Caco-2 (cell line): ENCODE measurements at regions not wholly inside any gene's neighbourhood (a gene's known extent, or its start where the extent isn't known, plus 50 kb on each side); places are given as distances from the start of the nearest gene placed in this dataset.

Experiments used
- BruUV-seq: library from RNA; stranded (reverse); fragments of 400-500 nt; replicated peaks from 2 replicates; lab custom pipeline; 2021; lab: Mats Ljungman, UMichigan
- CTCF ChIA-PET: fragments of 300-600 bp; sonication (Branson Sonifier 250); formaldehyde crosslinking; loops from one replicate; lab custom pipeline; 2022; ENCODE audit warnings: antibody characterized with exemption; lab: Charles Lee
- POLR2A ChIA-PET: fragments of 300-600 bp; sonication (Branson Sonifier 250); formaldehyde crosslinking; loops from one replicate; lab custom pipeline; 2022; ENCODE audit warnings: antibody characterized with exemption; lab: Charles Lee
- DNase-seq, 2 experiments: peaks; one replicate each; pipeline versions ENCODE4 v3.0.0 to v3.0.0-alpha.2; 2020 to 2022
- H3K27me3 ChIP-seq: replicated peaks from 2 replicates; pipeline ENCODE4 v1.6.0; 2011; ENCODE audit warnings: low read length; ENCODE audit not compliant: control insufficient read depth, insufficient read depth
- H3K36me3 ChIP-seq: 2 replicates; pipeline ENCODE4 v1.5.1; 2011; ENCODE audit warnings: low read length; ENCODE audit not compliant: control insufficient read depth, insufficient read depth
- H3K4me1 ChIP-seq: fragments of 250-450 bp; sonication (Bioruptor Pico); 2 replicates; pipeline ENCODE4 v1.5.1; 2020; ENCODE audit warnings: mild to moderate bottlenecking
- H3K4me3 ChIP-seq: 2 replicates; pipeline ENCODE4 v1.5.1; 2011; ENCODE audit warnings: low read depth, mild to moderate bottlenecking, control low read depth, low read length
- H3K9me3 ChIP-seq: fragments of 250-450 bp; sonication (Bioruptor Pico); 2 replicates; pipeline ENCODE4 v1.5.1; 2020; ENCODE audit warnings: mild to moderate bottlenecking, moderate library complexity
- H3K27ac Mint-ChIP-seq: one replicate; pipeline ENCODE4 v1.8.0; 2022; ENCODE audit warnings: mixed read lengths; ENCODE audit not compliant: unreplicated experiment
- H3K27me3 Mint-ChIP-seq: one replicate; pipeline ENCODE4 v1.8.0; 2022; ENCODE audit warnings: mixed read lengths; ENCODE audit not compliant: insufficient read depth, unreplicated experiment
- H3K36me3 Mint-ChIP-seq: one replicate; pipeline ENCODE4 v1.8.0; 2022; ENCODE audit warnings: mild to moderate bottlenecking, mixed read lengths; ENCODE audit not compliant: insufficient read depth, unreplicated experiment
- H3K4me1 Mint-ChIP-seq: one replicate; pipeline ENCODE4 v1.8.0; 2022; ENCODE audit warnings: low read depth, mixed read lengths; ENCODE audit not compliant: unreplicated experiment
- H3K4me3 Mint-ChIP-seq: one replicate; pipeline ENCODE4 v1.8.0; 2022; ENCODE audit warnings: mild to moderate bottlenecking, moderate library complexity, mixed read lengths; ENCODE audit not compliant: unreplicated experiment
- H3K9me3 Mint-ChIP-seq: one replicate; pipeline ENCODE4 v1.8.0; 2022; ENCODE audit warnings: mixed read lengths; ENCODE audit not compliant: unreplicated experiment
- intact Hi-C: fragments of 100-400 bp; cut with micrococcal nuclease; formaldehyde crosslinking; loops from one replicate; pipeline ENCODE4 v1.10.0; 2022; ENCODE audit not compliant: unreplicated experiment
- TF ChIP-seq, protein P1 (sequence below), 2 experiments: fragments of 200-600 bp in 1 of 2; IDR thresholded peaks; 1 replicate in 1 of 2; 2 replicates in 1 of 2; pipeline versions ENCODE4 v1.5.1 to v1.8.0; 2011 to 2022; ENCODE audit warnings: antibody characterized with exemption in 1 of 2, control low read depth in 1 of 2, inconsistent platforms in 1 of 2, low read depth in 1 of 2, low read length in 1 of 2, mild to moderate bottlenecking in 1 of 2, moderate library complexity in 1 of 2; ENCODE audit not compliant: insufficient read depth in 1 of 2, severe bottlenecking in 1 of 2, unreplicated experiment in 1 of 2

GRCh38 chr6:147734151-147734550, 225.7 kb downstream of the SAMD5 start:
- ChIA-PET CTCF (no interaction called here), POLR2A (no interaction called here)
- peaks cover 23% of the 10 kb centered on the region for H3K4me1 Mint-ChIP-seq

GRCh38 chr6:147735924-147736323, 227.4 kb downstream of the SAMD5 start:
- H3K4me1 Mint-ChIP-seq: peaks cover 16% of the 10 kb centered on the region
- ChIA-PET CTCF (no interaction called here), POLR2A (no interaction called here)
- BruUV-seq: no TSS peak
- H3K9me3 Mint-ChIP-seq: no peaks in the 10 kb centered on the region
- no peak for DNase-seq
- no peaks in the 10 kb centered on the region for H3K36me3 Mint-ChIP-seq
- H3K4me3 ChIP-seq: no peak overlapping the region
- H3K36me3 ChIP-seq: no peaks in the 10 kb centered on the region
- no peak overlapping the region for H3K4me3 Mint-ChIP-seq
- H3K27me3 ChIP-seq: no peaks in the 10 kb centered on the region
- no peaks in the 10 kb centered on the region for H3K27me3 Mint-ChIP-seq
- no peaks in the 10 kb centered on the region for H3K9me3 ChIP-seq
- H3K27ac Mint-ChIP-seq: no peak overlapping the region
- intact Hi-C loops: no loop called here
- TF ChIP-seq, protein P1, sequence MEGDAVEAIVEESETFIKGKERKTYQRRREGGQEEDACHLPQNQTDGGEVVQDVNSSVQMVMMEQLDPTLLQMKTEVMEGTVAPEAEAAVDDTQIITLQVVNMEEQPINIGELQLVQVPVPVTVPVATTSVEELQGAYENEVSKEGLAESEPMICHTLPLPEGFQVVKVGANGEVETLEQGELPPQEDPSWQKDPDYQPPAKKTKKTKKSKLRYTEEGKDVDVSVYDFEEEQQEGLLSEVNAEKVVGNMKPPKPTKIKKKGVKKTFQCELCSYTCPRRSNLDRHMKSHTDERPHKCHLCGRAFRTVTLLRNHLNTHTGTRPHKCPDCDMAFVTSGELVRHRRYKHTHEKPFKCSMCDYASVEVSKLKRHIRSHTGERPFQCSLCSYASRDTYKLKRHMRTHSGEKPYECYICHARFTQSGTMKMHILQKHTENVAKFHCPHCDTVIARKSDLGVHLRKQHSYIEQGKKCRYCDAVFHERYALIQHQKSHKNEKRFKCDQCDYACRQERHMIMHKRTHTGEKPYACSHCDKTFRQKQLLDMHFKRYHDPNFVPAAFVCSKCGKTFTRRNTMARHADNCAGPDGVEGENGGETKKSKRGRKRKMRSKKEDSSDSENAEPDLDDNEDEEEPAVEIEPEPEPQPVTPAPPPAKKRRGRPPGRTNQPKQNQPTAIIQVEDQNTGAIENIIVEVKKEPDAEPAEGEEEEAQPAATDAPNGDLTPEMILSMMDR (IDR thresholded peaks at IDR 0.05; ENCODE audit: insufficient read depth in 1 of 2, low read depth in 1 of 2, low read length in 1 of 2, severe bottlenecking in 1 of 2, unreplicated experiment in 1 of 2): no peak
- H3K4me1 ChIP-seq: 0 out of 2 replicates have a peak, but pooled peaks cover 14% of the 10 kb centered on the region

More at GRCh38 chr6:147734151-147734550, 225.7 kb downstream of the SAMD5 start:
- Histone ChIP-seq H3K4me1 (0 out of 2 replicates have a peak, but pooled peaks cover 12% of the 10 kb centered on the region), H3K36me3 (no peaks in the 10 kb centered on the region), H3K9me3 (no peaks in the 10 kb centered on the region), H3K27me3 (no peaks in the 10 kb centered on the region), H3K4me3 (no peak overlapping the region)
- Mint-ChIP-seq H3K9me3 (peaks cover 7% of the 10 kb centered on the region), H3K4me3 (no peak overlapping the region), H3K27ac (no peak overlapping the region), H3K36me3 (no peaks in the 10 kb centered on the region), H3K27me3 (no peaks in the 10 kb centered on the region)
- DNase-seq: no peak
- intact Hi-C loops: no loop called here
- BruUV-seq: no TSS peak
- TF ChIP-seq, protein P1 (IDR thresholded peaks at IDR 0.05; ENCODE audit: insufficient read depth in 1 of 2, low read depth in 1 of 2, low read length in 1 of 2, severe bottlenecking in 1 of 2, unreplicated experiment in 1 of 2): no peak

GRCh38 chr6:147737115-147737514, 228.6 kb downstream of the SAMD5 start:
- TF ChIP-seq, protein P1 (IDR thresholded peaks at IDR 0.05; ENCODE audit: insufficient read depth in 1 of 2, low read depth in 1 of 2, low read length in 1 of 2, severe bottlenecking in 1 of 2, unreplicated experiment in 1 of 2): no peak
- no TSS peak for BruUV-seq
- Mint-ChIP-seq H3K4me1 (peaks cover 10% of the 10 kb centered on the region), H3K4me3 (no peak overlapping the region), H3K36me3 (no peaks in the 10 kb centered on the region), H3K27ac (no peak overlapping the region), H3K9me3 (no peaks in the 10 kb centered on the region), H3K27me3 (no peaks in the 10 kb centered on the region)
- DNase-seq: no peak
- Histone ChIP-seq H3K27me3 (no peaks in the 10 kb centered on the region), H3K4me1 (0 out of 2 replicates have a peak, but pooled peaks cover 20% of the 10 kb centered on the region), H3K36me3 (no peaks in the 10 kb centered on the region), H3K4me3 (no peak overlapping the region), H3K9me3 (no peaks in the 10 kb centered on the region)
- POLR2A ChIA-PET: no interaction called here
- CTCF ChIA-PET: no interaction called here
- intact Hi-C loops: no loop called here
